Testis (tissue), 2 donors: ENCODE measurements at regions not wholly inside any gene's neighbourhood (a gene's known extent, or its start where the extent isn't known, plus 50 kb on each side); places are given as distances from the start of the nearest gene placed in this dataset.

Experiments used
- CTCF ChIP-seq, 3 experiments: fragments of 450-650 bp in 2 of 3; fragments of 200-600 bp in 1 of 3; sonication (generic) in 1 of 3; IDR thresholded peaks; one replicate each; pipeline ENCODE4 v1.5.1; 2016 to 2019; ENCODE audit warnings: antibody characterized with exemption in 3 of 3, mild to moderate bottlenecking in 2 of 3, moderate library complexity in 1 of 3
- POLR2A ChIP-seq: fragments of 450-650 bp; IDR thresholded peaks from one replicate; pipeline ENCODE4 v1.6.1; 2017; ENCODE audit warnings: antibody characterized with exemption, mild to moderate bottlenecking, moderate library complexity

GRCh38 chr16:10232757-10233156, 50.5 kb upstream of the GRIN2A start:
- TF ChIP-seq CTCF (IDR thresholded peaks at IDR 0.05) (no peak), POLR2A (no peak)
